HCT116 (cell line): ENCODE measurements at regions not wholly inside any gene's neighbourhood (a gene's known extent, or its start where the extent isn't known, plus 50 kb on each side); places are given as distances from the start of the nearest gene placed in this dataset.

Experiments
- ATAC-seq: fragments of 200-7000 bp; cut with Tn5 transposase; 2 replicates; pipeline ENCODE4 v1.9.1; 2020; ENCODE audit warnings: mild to moderate bottlenecking, moderate library complexity
- BruUV-seq: library from RNA; stranded (reverse); fragments of 400-500 nt; replicated peaks from 2 replicates; lab custom pipeline; 2021; lab: Mats Ljungman, UMichigan
- CTCF ChIA-PET: fragments of 300-600 bp; sonication (Branson Sonifier 250); formaldehyde crosslinking; loops from one replicate; lab custom pipeline; 2021; ENCODE audit warnings: antibody characterized with exemption; lab: Charles Lee
- POLR2A ChIA-PET: fragments of 300-600, 350-600 bp; sonication (Branson Sonifier 250); formaldehyde crosslinking; loops from one replicate; lab custom pipeline; 2021; ENCODE audit warnings: antibody characterized with exemption; lab: Charles Lee
- RAD21 ChIA-PET, 2 experiments: fragments of 300-600 bp; sonication (Branson Sonifier 250); formaldehyde crosslinking; loops; one replicate each; lab custom pipeline; 2023; ENCODE audit warnings: low total read pairs in 2 of 2; ENCODE audit not compliant: uncharacterized antibody in 2 of 2, unreplicated experiment in 2 of 2, low non-redundant PET in 1 of 2; lab: Charles Lee
- DNase-seq: peaks from one replicate; pipeline ENCODE4 v3.0.0-alpha.2; 2010; ENCODE audit warnings: low read depth, low spot score
- H2AFZ ChIP-seq: fragments of 200-600 bp; shearing (Covaris generic), sonication (generic); 2 replicates; pipeline ENCODE4 v1.6.1; 2017; ENCODE audit warnings: low read depth, mixed run types, mixed read lengths, antibody characterized with exemption, low read length; ENCODE audit not compliant: poor library complexity, severe bottlenecking
- H3K27ac ChIP-seq: 2 replicates; pipeline ENCODE4 v1.5.1; 2012; ENCODE audit warnings: low read depth, low read length
- H3K27me3 ChIP-seq: fragments of 200-600 bp; sonication (generic); 2 replicates; pipeline ENCODE4 v1.6.1; 2016; ENCODE audit warnings: mixed run types, low read length, mixed read lengths; ENCODE audit not compliant: insufficient read depth
- H3K36me3 ChIP-seq, 2 experiments: fragments of 200-500 bp in 1 of 2; fragments of 200-600 bp in 1 of 2; sonication (Bioruptor generic) in 1 of 2; sonication (generic) in 1 of 2; 2 replicates each; pipeline versions ENCODE4 v1.5.1 to v1.6.1; 2014 to 2016; ENCODE audit warnings: low read length in 2 of 2, inconsistent platforms in 1 of 2, mixed read lengths in 1 of 2, mixed run types in 1 of 2; ENCODE audit not compliant: insufficient read depth in 2 of 2, control insufficient read depth in 1 of 2
- H3K4me1 ChIP-seq, 2 experiments: fragments of 200-600 bp in 1 of 2; sonication (generic) in 1 of 2; 2 replicates each; pipeline versions ENCODE4 v1.5.1 to v1.6.1; 2012 to 2017; ENCODE audit warnings: low read length in 2 of 2, inconsistent platforms in 1 of 2, mild to moderate bottlenecking in 1 of 2, mixed read lengths in 1 of 2, mixed run types in 1 of 2, moderate library complexity in 1 of 2; ENCODE audit not compliant: insufficient read depth in 2 of 2, control insufficient read depth in 1 of 2
- H3K4me2 ChIP-seq: fragments of 200-600 bp; sonication (generic); 2 replicates; pipeline ENCODE4 v1.6.1; 2017; ENCODE audit warnings: mixed run types, low read length, mixed read lengths
- H3K4me3 ChIP-seq, 2 experiments: fragments of 200-600 bp in 1 of 2; sonication (generic) in 1 of 2; replicated peaks in 1 of 2; 2 replicates each; pipeline ENCODE4 v1.5.1; 2011 to 2016; ENCODE audit warnings: low read length in 2 of 2, control low read depth in 1 of 2, low read depth in 1 of 2, mild to moderate bottlenecking in 1 of 2, mixed read lengths in 1 of 2, mixed run types in 1 of 2
- H3K79me2 ChIP-seq: fragments of 200-600 bp; sonication (generic); 2 replicates; pipeline ENCODE4 v1.6.1; 2017; ENCODE audit warnings: mild to moderate bottlenecking, mixed run types, low read length, moderate library complexity, mixed read lengths; ENCODE audit not compliant: insufficient read depth
- H3K9ac ChIP-seq: fragments of 200-600 bp; sonication (generic); 2 replicates; pipeline ENCODE4 v1.6.1; 2016; ENCODE audit warnings: low read length, mixed read lengths
- H3K9me2 ChIP-seq: fragments of 200-600 bp; sonication (generic), shearing (Covaris generic); 2 replicates; pipeline ENCODE4 v1.6.1; 2017; ENCODE audit warnings: mixed run types, mild to moderate bottlenecking, moderate library complexity; ENCODE audit not compliant: insufficient read depth
- H3K9me3 ChIP-seq, 2 experiments: fragments of 200-500 bp in 1 of 2; fragments of 200-600 bp in 1 of 2; sonication (Bioruptor generic) in 1 of 2; sonication (generic) in 1 of 2; 2 replicates each; pipeline ENCODE4 v1.6.1; 2014 to 2017; ENCODE audit warnings: low read length in 2 of 2, mixed read lengths in 2 of 2, inconsistent platforms in 1 of 2, low read depth in 1 of 2, mild to moderate bottlenecking in 1 of 2, mixed run types in 1 of 2, moderate library complexity in 1 of 2; ENCODE audit not compliant: control insufficient read depth in 1 of 2, insufficient read depth in 1 of 2
- H4K20me1 ChIP-seq: fragments of 200-600 bp; sonication (generic), shearing (Covaris generic); 2 replicates; pipeline ENCODE4 v1.6.1; 2017; ENCODE audit warnings: mixed run types, mild to moderate bottlenecking, moderate library complexity; ENCODE audit not compliant: insufficient read depth
- ATF3 ChIP-seq: IDR thresholded peaks from 2 replicates; pipeline ENCODE4 v1.6.1; 2012
- CBX3 ChIP-seq: IDR thresholded peaks from 2 replicates; pipeline ENCODE4 v1.6.1; 2012; ENCODE audit warnings: low read depth
- CTCF ChIP-seq, 3 experiments: fragments of 200-600 bp in 1 of 3; sonication (generic) in 1 of 3; IDR thresholded peaks in 2 of 3; conservative IDR thresholded peaks in 1 of 3; 2 replicates each; pipeline ENCODE4 v1.5.1; 2012 to 2017; ENCODE audit warnings: low read depth in 2 of 3, low read length in 2 of 3, antibody characterized with exemption in 1 of 3, borderline replicate concordance in 1 of 3, control low read depth in 1 of 3, mild to moderate bottlenecking in 1 of 3, mixed read lengths in 1 of 3, mixed run types in 1 of 3, moderate library complexity in 1 of 3; ENCODE audit not compliant: insufficient read depth in 1 of 3
- EZH2 ChIP-seq: fragments of 200-600 bp; sonication (generic); IDR thresholded peaks from 2 replicates; pipeline ENCODE4 v1.6.1; 2017; ENCODE audit warnings: antibody characterized with exemption, mixed run types
- FOSL1 ChIP-seq: IDR thresholded peaks from 2 replicates; pipeline ENCODE4 v1.6.1; 2012; ENCODE audit warnings: low read depth
- RAD21 ChIP-seq: IDR thresholded peaks from 2 replicates; pipeline ENCODE4 v1.6.1; 2012; ENCODE audit warnings: low read depth, mild to moderate bottlenecking
- REST ChIP-seq: IDR thresholded peaks from 2 replicates; pipeline ENCODE4 v1.6.1; 2012; ENCODE audit warnings: low read depth
- SRF ChIP-seq: IDR thresholded peaks from 2 replicates; pipeline ENCODE4 v1.6.1; 2012; ENCODE audit warnings: low read depth
- ZFX ChIP-seq: fragments of 450-650 bp; IDR thresholded peaks from 2 replicates; pipeline ENCODE4 v1.6.1; 2017
- ZNF274 ChIP-seq: fragments of 200-500 bp; sonication (Bioruptor generic); IDR thresholded peaks from 2 replicates; pipeline ENCODE4 v1.6.1; 2014; ENCODE audit warnings: mild to moderate bottlenecking, low read depth, low read length, inconsistent platforms
- intact Hi-C: fragments of 100-400 bp; cut with micrococcal nuclease; formaldehyde crosslinking; loops from 2 replicates; pipeline ENCODE4 v1.10.0; 2022

- Histone ChIP-seq H3K9me2 (no peaks in the 10 kb centered on the region), H3K4me3 (no peak overlapping the region), H3K4me2 (no peak overlapping the region), H3K4me1 (no peaks in the 10 kb centered on the region), H2AFZ (no peak overlapping the region), H3K9me3 (peaks cover 0 to 7% of the 10 kb centered on the region in 2 experiments; a peak in 2 of 4 replicates), H3K79me2 (no peaks in the 10 kb centered on the region), H3K27ac (no peak overlapping the region), H4K20me1 (no peaks in the 10 kb centered on the region), H3K27me3 (no peaks in the 10 kb centered on the region), H3K9ac (no peak overlapping the region), H3K36me3 (no peaks in the 10 kb centered on the region)
- ATAC-seq: no peak
- ChIA-PET CTCF (no interaction called here), RAD21 (no interaction called here), POLR2A (no interaction called here)
- no peak for TF ChIP-seq ZFX
- no peak for TF ChIP-seq FOSL1
- TF ChIP-seq SRF: no peak
- intact Hi-C loops: no loop called here
- no peak for DNase-seq
- BruUV-seq: no TSS peak
Measured at GRCh38 chr5:27769748-27770402, 731.5 kb upstream of the CDH9 start.

GRCh38 chr5:27748847-27749246 is 710.5 kb upstream of the CDH9 start:
- H3K4me3 ChIP-seq: no peak overlapping the region
- no peak overlapping the region for H2AFZ ChIP-seq
- no peak overlapping the region for H3K9ac ChIP-seq
- H3K4me1 ChIP-seq: no peaks in the 10 kb centered on the region
- ChIA-PET POLR2A (no interaction called here), CTCF (no interaction called here), RAD21 (no interaction called here)
- TF ChIP-seq REST: no peak
- no peak for TF ChIP-seq CBX3
- no peak for TF ChIP-seq RAD21
- TF ChIP-seq ZFX: no peak
- TF ChIP-seq CTCF (IDR thresholded peaks at IDR 0.05 in 2 of 3, conservative IDR thresholded peaks at IDR 0.05 in 1 of 3; ENCODE audit: borderline replicate concordance in 1 of 3, insufficient read depth in 1 of 3, low read depth in 2 of 3, low read length in 2 of 3): no peak
- TF ChIP-seq ATF3: no peak
- no peak for TF ChIP-seq ZNF274
- no peak for TF ChIP-seq EZH2
- no peaks in the 10 kb centered on the region for H3K79me2 ChIP-seq
- H3K9me3 ChIP-seq: peaks cover 0 to 25% of the 10 kb centered on the region in 2 experiments; a peak in 2 of 4 replicates
- DNase-seq (no peak), ATAC-seq (no peak)
- no TSS peak for BruUV-seq
- H3K9me2 ChIP-seq: no peaks in the 10 kb centered on the region
- intact Hi-C loops: no loop called here
- no peak overlapping the region for H3K4me2 ChIP-seq
- H3K36me3 ChIP-seq: no peaks in the 10 kb centered on the region
- H3K27ac ChIP-seq: no peak overlapping the region
- H4K20me1 ChIP-seq: no peaks in the 10 kb centered on the region
- no peaks in the 10 kb centered on the region for H3K27me3 ChIP-seq
